Omental fat pad (tissue), 3 donors: ENCODE measurements at regions not wholly inside any gene's neighbourhood (a gene's known extent, or its start where the extent isn't known, plus 50 kb on each side); places are given as distances from the start of the nearest gene placed in this dataset.

Experiments used
- ATAC-seq: fragments of 150-250 bp; one replicate; pipeline ENCODE4 v1.9.1; 2016; ENCODE audit warnings: mild to moderate bottlenecking, moderate library complexity; ENCODE audit not compliant: low FRiP score
- DNase-seq: peaks from one replicate; pipeline ENCODE4 v3.0.0-alpha.2; 2019; ENCODE audit warnings: low spot score
- CTCF ChIP-seq, 3 donors: fragments of 450-650 bp; IDR thresholded peaks; one replicate each; pipeline ENCODE4 v1.5.1; 2016 to 2017; ENCODE audit warnings: antibody characterized with exemption in 3 of 3, mild to moderate bottlenecking in 3 of 3, moderate library complexity in 2 of 3

GRCh38 chr20:1825507-1825906, 69.7 kb upstream of the SIRPA start:
- no peak for DNase-seq
- TF ChIP-seq CTCF (IDR thresholded peaks at IDR 0.05) = no peak
- ATAC-seq = no peak

DNA sequence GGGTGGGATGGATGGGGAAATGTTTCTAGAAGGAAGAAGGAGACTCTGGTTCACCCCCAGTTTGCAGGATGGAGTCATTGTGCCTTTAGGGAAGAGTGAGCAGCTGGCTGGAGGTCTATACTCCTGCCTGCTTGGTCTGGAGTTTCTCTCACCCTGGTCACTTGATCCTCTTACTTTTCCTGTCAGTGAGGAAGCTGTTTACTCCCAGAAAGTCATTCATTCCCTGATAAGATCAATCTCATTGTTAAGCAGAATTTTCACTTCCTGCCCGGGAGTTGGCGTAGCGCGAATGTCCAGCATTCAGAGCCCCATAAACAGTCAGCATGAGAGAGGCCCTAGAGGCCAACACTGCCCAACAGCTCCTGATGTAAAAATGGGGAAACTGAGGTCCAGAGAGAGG, 70.4 kb upstream of the SIRPA start:
- TF ChIP-seq CTCF (IDR thresholded peaks at IDR 0.05) = no peak
- DNase-seq = no peak
- no peak for ATAC-seq

DNA sequence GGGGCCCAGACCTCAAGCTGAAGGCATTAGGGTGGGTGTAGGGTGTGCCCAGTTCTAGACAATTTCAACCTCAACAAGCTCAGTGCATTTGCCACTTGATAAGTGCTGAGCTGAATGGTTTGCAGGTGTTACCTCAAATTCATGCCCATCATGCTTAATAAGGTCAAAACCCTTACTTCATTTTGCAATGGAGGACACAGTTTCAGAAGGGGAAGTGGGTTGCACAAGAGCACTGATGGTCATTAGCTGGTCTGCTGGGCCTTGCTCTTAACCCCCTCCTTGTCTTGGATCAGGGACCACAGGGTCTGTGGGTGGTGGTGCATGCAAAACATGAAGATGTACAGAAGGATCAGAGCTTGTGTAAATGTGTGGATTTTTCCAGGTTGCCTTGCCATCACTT, 71.0 kb upstream of the SIRPA start:
- no peak for TF ChIP-seq CTCF (IDR thresholded peaks at IDR 0.05)
- no peak for DNase-seq
- ATAC-seq = no peak

GRCh38 chr20:1823450-1823844, 71.8 kb upstream of the SIRPA start:
- DNase-seq (no peak), ATAC-seq (no peak)
- TF ChIP-seq CTCF (IDR thresholded peaks at IDR 0.05) = no peak

DNA sequence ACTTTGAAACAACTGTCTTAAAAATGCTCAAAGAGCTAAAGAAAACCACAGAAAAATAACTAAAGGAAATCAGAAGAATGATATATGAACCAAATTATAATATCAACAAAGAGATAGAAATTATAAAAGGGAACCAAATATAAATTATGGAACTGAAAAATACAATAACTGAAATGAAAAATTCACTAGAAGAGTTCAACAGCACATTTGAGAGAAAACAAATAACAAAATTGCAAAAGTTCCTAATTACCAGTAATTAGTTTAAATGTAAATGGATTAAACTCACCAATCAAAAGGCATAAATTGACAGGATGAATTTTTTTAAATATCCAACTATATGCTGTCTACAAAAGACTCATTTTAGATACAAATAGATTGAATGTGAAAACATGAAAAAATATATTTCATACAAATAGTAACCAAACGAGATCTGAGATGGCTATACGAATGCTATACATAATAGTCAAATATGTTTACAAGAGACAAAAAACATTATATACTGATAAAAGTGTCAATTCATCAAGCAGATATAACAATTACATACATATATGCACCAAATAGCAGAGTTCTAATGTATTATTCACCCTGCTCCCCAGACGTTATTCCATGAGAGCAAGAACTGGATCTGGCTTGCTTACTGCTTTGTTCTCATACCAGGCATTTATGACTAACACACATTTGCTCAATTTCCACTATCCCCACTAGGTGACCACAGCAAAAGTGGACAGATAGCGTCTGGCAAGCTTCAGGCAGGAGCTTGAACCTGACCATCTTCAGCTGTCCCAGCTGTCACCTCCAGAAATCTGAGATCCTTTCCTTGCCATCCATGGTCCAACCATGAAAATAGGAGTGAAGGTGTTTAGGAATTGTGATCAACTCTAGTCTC, 72.4 kb upstream of the SIRPA start:
- ATAC-seq = no peak
- TF ChIP-seq CTCF (IDR thresholded peaks at IDR 0.05) = no peak
- no peak for DNase-seq

GRCh38 chr20:1820138-1821079, 74.8 kb upstream of the SIRPA start:
- DNase-seq (no peak), ATAC-seq (no peak)
- no peak for TF ChIP-seq CTCF (IDR thresholded peaks at IDR 0.05)
